Pancreas (tissue), 10 donors: ENCODE measurements at regions not wholly inside any gene's neighbourhood (a gene's known extent, or its start where the extent isn't known, plus 50 kb on each side); places are given as distances from the start of the nearest gene placed in this dataset.
A peak's percentile ranks its signal among the peaks of the same experiment; 100 is the strongest.

ENCODE experiments used
- ATAC-seq, 4 donors: fragments of 200-7000 bp; cut with Tn5 transposase; one replicate each; pipeline versions ENCODE4 v1.8.0 to v1.9.1; 2020; ENCODE audit warnings: mild to moderate bottlenecking in 4 of 4, moderate library complexity in 4 of 4
- DNase-seq, 6 donors: peaks; one replicate each; pipeline ENCODE4 v3.0.0-alpha.2; 2020
- FAIRE-seq: peaks from 2 replicates; lab custom pipeline; 2012; peaks lifted over from hg19 to GRCh38; lab: Jason Lieb, UNC
- H3K27ac ChIP-seq, 4 donors: fragments of 200-600 bp; sonication (generic); 1 replicate in 3 of 4; 2 replicates in 1 of 4; pipeline versions ENCODE4 v1.5.0 to v1.8.0; 2020
- H3K27me3 ChIP-seq, 4 donors: fragments of 200-600 bp; one replicate each; pipeline ENCODE4 v1.8.0; 2021
- H3K36me3 ChIP-seq, 3 donors: fragments of 200-600 bp; sonication (generic) in 1 of 3; one replicate each; pipeline versions ENCODE4 v1.5.0 to v1.8.0; 2020 to 2021
- H3K4me1 ChIP-seq, 3 donors: fragments of 200-600 bp; one replicate each; pipeline ENCODE4 v1.8.0; 2021
- H3K4me3 ChIP-seq, 4 donors: fragments of 200-600 bp; sonication (generic) in 2 of 4; one replicate each; pipeline versions ENCODE4 v1.5.0 to v1.8.0; 2020 to 2021
- H3K9me3 ChIP-seq, 4 donors: fragments of 200-600 bp; one replicate each; pipeline ENCODE4 v1.8.0; 2021
- CTCF ChIP-seq, 4 donors: fragments of 200-600 bp; sonication (generic) in 3 of 4; IDR thresholded peaks; one replicate each; pipeline versions ENCODE4 v1.5.0 to v1.8.0; 2021; ENCODE audit warnings: antibody characterized with exemption in 4 of 4
- WGBS, 2 donors: extraction: QIAGEN DNeasy Blood & Tissue Kit; methylation state at CpG; one replicate each; pipeline ENCODE4 v1.1.7; 2013; 5-methylcytosine and 5-hydroxymethylcytosine counted together
- intact Hi-C, 3 donors: fragments of 100-400 bp; cut with DNase I; formaldehyde crosslinking; loops; one replicate each; pipeline versions ENCODE4 v1.11.1 to v1.14.2; 2022
- donor health status: healthy with polysubstance abuse.
- donor health status: DM: no; HTN: no; CAD: no; lungs with moderate emphysema.
- donor health status: DM: no; HTN: no; CAD: no.
- donor health status: control.
- donor health status: control.
- donor health status: Bipolar disorder and iron deficiency.
- donor health status: DM: yes; HTN: yes; CAD: no.
- donor health status: DM: no; HTN: no; CAD: no.
- donor health status: DM: no; HTN: no; CAD: no.
- donor health status: DM: yes; HTN: yes; CAD: no.

GRCh38 chr22:48389916-48390315, 1437.8 kb downstream of the BRD1 start:
- Histone ChIP-seq H3K27me3 (peaks cover 0 to 5% (median 0%) of the 10 kb centered on the region in 4 donors), H3K36me3 (no peaks in the 10 kb centered on the region), H3K9me3 (peaks cover 0 to 5% (median 0%) of the 10 kb centered on the region in 4 donors), H3K4me1 (no peaks in the 10 kb centered on the region), H3K4me3 (no peak overlapping the region), H3K27ac (no peak overlapping the region)
- no peak for FAIRE-seq
- DNase-seq, result no peak
- ATAC-seq, result no peak
- intact Hi-C loops, result no loop called here
- TF ChIP-seq CTCF (IDR thresholded peaks at IDR 0.05), result no peak
- 73 to 81% methylated on average over 8 of the region's 8 CpGs for WGBS, 2 donors

GRCh38 chr22:48382197-48382596, 1445.5 kb downstream of the BRD1 start:
- TF ChIP-seq CTCF (IDR thresholded peaks at IDR 0.05), result no peak
- H3K36me3 ChIP-seq, result no peaks in the 10 kb centered on the region
- no peak overlapping the region for H3K27ac ChIP-seq
- intact Hi-C loops, result no loop called here
- no peak for ATAC-seq
- H3K9me3 ChIP-seq, result peaks cover 0 to 5% (median 0%) of the 10 kb centered on the region in 4 donors
- H3K4me1 ChIP-seq, result no peaks in the 10 kb centered on the region
- DNase-seq, result peak in 1 of 6 donors; percentile 21
- H3K4me3 ChIP-seq, result no peak overlapping the region
- peaks cover 0 to 5% (median 0%) of the 10 kb centered on the region in 4 donors for H3K27me3 ChIP-seq
- no peak for FAIRE-seq
- 70 to 86% methylated on average over 12 of the region's 12 CpGs for WGBS, 2 donors

DNA sequence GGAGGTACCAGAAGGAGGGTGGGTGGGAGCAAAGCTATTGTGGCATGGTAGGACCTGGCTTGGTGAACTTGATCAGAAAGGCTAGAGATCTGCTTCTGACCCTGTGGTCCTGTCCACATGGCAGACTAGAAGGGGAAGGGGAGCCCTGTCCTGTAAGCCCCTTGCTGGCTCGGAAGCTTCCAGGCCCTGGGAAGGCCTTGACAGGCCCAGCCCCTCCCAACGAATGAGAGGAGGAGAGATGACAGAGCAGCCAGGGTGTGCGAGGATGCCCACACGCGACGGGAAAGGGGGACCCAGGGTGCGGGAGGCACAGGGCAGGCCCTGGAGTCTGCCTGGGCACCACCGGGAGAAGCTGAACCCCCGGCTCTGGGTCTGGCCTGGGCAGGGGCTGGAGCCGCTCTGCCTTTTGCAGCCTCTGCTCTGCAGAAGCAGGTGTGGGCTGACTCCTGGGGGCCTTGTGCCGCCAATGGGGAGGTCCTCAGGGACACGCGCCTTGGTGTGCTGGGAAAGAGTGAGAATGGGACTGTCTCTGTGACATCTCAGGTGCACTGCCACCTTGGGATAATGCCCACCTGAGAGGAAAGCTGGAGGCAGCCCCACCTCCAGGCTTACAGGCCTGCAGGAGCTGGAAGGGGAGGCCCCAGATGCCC, 1447.5 kb downstream of the BRD1 start:
- no peak overlapping the region for H3K4me3 ChIP-seq
- no peaks in the 10 kb centered on the region for H3K4me1 ChIP-seq
- no peak for TF ChIP-seq CTCF (IDR thresholded peaks at IDR 0.05)
- intact Hi-C loops, result no loop called here
- H3K36me3 ChIP-seq, result no peaks in the 10 kb centered on the region
- peaks cover 0 to 2% (median 0%) of the 10 kb centered on the region in 4 donors for H3K9me3 ChIP-seq
- no peaks in the 10 kb centered on the region for H3K27me3 ChIP-seq
- FAIRE-seq (no peak), DNase-seq (peak in 1 of 6 donors; percentile 37), ATAC-seq (no peak)
- 71 to 85% methylated on average over 13 of the region's 13 CpGs for WGBS, 2 donors
- H3K27ac ChIP-seq, result no peak overlapping the region

GRCh38 chr22:48379371-48379770, 1448.3 kb downstream of the BRD1 start:
- no peak for FAIRE-seq
- no peak for TF ChIP-seq CTCF (IDR thresholded peaks at IDR 0.05)

GRCh38 chr22:48378673-48379072, 1449.0 kb downstream of the BRD1 start:
- DNase-seq (peak in 1 of 6 donors; percentile 34), ATAC-seq (no peak), FAIRE-seq (no peak)
- Histone ChIP-seq H3K4me3 (no peak overlapping the region), H3K27ac (no peak overlapping the region), H3K9me3 (no peaks in the 10 kb centered on the region), H3K4me1 (no peaks in the 10 kb centered on the region), H3K36me3 (no peaks in the 10 kb centered on the region), H3K27me3 (no peaks in the 10 kb centered on the region)
- intact Hi-C loops, result no loop called here
- no peak for TF ChIP-seq CTCF (IDR thresholded peaks at IDR 0.05)
- 74 to 94% methylated on average over 6 of the region's 6 CpGs for WGBS, 2 donors

More at GRCh38 chr22:48379371-48379770, 1448.3 kb downstream of the BRD1 start:
- no peak overlapping the region for H3K27ac ChIP-seq
- H3K27me3 ChIP-seq, result no peaks in the 10 kb centered on the region
- H3K9me3 ChIP-seq, result no peaks in the 10 kb centered on the region
- 68 to 84% methylated on average over 13 of the region's 13 CpGs for WGBS, 2 donors
- H3K36me3 ChIP-seq, result no peaks in the 10 kb centered on the region
- ATAC-seq (no peak), DNase-seq (peak in 1 of 6 donors; percentile 41)
- intact Hi-C loops, result no loop called here
- H3K4me1 ChIP-seq, result no peaks in the 10 kb centered on the region
- no peak overlapping the region for H3K4me3 ChIP-seq
